Stimulated activated CD4-positive, alpha-beta T cell treated with anti-CD3 and anti-CD28 coated beads, TNF-alpha, amount 100 ng/mL, for 48 hours (primary cell): ENCODE measurements at regions not wholly inside any gene's neighbourhood (a gene's known extent, or its start where the extent isn't known, plus 50 kb on each side); places are given as distances from the start of the nearest gene placed in this dataset.

Experiments
- DNase-seq, 3 donors: peaks; one replicate each; pipeline ENCODE4 v3.0.0-alpha.2; 2020; ENCODE audit warnings: low read depth in 3 of 3

DNA sequence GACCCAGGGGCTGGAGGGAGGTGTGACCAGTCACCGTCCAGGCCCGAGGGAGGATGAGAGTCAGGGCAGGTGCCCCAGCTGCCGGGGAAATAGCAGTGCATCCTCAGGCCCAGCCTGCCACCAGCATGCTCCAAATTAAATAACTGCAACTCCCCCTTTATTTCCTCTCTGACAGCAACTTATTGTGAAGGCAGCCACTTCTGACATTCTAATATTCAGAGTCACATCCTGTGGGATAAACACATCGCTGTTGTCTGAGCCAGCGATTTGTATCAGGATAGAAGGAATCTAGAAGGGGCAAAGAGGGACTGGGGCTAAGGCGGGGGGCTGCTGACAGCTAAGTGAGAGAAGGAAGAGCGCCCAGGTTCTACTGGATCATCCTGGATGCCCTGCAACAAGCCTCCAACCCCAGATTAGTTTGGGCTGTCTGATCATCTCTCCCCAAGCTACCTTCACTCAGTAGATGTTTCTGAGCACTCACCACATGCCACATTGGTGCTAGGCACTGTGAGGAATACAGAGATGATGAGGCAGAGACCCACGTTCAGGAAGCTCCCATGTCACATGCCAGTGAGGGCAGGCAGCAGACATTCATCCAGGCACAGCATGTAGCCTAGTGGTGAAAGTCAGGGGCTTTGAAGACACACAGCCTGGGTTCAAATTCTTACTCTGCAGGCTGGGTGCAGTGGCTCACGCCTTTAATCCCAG is 214.1 kb downstream of the BUD13 start:
- no peak for DNase-seq

DNA sequence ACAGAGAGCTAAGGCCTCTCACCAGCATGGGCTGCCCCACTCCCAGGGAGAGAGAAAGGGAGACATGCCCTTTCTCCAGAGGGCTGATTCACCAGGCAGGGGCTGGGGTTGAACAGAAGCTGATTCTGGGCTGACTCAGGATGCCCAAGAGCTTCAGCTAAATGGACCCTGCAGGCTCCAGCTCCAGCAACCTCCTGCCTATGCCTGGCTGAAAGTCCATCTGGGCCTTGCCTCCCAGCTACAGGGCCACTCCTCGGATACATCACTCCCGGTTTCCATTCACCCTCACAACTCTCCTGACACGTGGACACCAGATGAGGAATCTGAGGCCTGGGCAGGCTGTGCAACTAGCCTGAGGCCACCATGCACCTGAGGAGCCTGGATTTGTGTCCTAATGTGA is 215.5 kb downstream of the BUD13 start:
- DNase-seq = no peak

DNA sequence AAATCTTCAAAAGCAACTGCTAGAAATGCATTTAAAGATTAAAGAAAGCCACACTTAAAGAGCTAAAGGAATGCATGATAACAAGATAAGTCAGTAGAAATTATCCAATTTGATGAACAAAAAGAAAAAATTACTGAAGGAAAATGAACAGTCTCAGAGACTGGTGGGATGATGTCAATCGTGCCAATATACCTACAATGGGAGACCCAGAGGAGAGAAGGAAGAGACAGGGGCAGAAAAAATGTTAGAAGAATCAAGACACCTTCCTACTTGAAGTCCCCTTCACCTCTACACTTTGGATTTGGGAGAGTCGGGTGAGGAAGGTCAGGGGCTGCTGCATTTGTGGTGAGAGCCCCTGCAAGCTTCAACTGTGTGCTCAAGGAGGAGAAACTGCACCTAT is 216.3 kb downstream of the BUD13 start:
- no peak for DNase-seq

DNA sequence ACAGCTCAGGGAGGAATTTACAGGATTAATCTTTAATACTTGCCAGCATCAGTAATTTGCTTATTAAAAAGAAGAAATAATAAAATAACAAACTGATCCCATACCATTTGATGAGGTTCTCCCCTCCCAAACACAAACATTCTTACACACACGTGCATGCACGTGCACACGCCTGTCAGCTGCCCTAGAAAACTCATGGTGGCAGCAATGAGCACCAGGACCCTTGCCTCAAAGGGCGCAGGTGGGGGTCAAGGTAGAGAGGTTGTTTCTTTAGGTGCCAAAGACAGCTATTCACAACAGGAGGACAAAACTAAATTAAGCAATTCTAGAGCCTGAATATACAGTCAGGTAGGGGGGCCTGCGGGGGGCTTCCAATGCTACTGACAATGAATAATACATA is 219.3 kb downstream of the BUD13 start:
- no peak for DNase-seq

DNA sequence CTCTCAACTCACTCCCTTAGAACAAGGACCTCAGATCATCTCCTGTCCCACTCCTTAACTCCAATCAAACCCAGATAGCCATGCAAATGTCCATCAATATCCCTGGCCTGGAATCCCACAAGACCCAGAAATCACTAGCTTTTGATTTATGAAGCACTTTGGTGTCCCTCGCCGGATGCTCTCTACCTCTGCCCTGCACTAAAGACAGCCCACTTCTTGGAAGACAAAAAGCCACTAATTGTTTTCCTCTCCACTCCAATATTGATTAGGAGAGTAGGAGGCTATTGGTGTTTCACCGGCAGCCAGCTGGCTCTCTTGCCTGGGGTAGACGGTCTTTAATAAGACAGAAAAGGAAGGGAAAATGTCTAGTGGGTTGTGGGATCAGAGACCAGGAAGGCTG is 221.2 kb downstream of the BUD13 start:
- DNase-seq = no peak

DNA sequence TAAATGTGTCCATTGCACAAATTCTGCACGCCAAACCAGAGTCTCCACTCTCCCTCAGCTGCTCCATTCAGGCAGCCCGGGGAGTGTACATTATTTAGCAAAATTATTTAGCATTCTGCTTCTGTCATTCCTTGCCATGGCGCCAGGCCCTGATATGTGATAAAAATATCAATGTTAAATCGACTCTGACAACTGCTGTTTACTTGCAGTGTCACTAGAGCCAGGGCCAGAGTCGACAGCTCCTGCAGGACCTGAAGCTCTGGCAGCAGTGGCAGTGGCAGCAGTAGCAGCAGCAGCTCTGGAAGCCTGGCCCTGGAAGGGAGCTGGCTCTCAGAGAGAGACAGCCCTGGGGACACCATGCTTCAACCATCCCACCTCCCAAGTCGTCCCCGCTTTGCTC is 224.5 kb downstream of the BUD13 start:
- DNase-seq = no peak

DNA sequence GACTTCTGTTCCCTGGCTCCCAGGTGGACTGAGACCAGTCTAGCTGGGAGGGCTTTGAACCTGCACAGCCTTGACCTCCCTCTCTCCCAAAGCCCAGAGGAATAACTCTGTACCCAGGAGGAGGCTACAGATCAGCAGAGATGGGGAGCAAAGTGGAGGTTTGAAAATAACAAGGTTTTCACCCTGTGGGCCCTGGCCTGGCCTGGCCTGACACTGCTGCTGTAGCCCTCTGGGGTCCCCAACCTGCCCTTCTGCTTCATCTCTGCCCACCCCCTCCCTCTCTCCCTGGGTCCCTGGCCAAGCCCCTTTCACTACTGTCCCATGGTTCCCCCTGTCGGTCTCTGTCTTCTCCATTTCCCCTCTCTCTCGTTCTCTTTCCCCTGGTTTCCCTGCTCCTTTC is 225.2 kb downstream of the BUD13 start:
- DNase-seq = no peak

DNA sequence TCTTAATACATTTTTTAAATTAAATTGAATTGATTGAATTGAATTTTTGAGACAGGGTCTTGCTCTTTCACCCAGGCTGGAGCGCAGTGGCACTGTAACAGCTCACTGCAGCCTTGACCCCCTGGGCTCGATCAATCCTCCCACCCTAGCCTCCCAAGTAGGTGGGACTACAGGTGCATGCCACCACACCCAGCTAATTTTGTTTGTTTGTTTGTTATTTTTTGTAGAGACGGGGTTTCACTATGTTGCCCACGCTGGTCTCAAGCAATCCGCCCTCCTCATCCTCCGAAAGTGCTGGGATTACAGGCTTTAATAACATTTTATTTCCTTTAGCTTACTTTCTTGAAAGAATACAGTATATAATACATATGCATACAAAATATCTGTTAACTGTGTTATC is 226.9 kb downstream of the BUD13 start:
- DNase-seq = no peak

DNA sequence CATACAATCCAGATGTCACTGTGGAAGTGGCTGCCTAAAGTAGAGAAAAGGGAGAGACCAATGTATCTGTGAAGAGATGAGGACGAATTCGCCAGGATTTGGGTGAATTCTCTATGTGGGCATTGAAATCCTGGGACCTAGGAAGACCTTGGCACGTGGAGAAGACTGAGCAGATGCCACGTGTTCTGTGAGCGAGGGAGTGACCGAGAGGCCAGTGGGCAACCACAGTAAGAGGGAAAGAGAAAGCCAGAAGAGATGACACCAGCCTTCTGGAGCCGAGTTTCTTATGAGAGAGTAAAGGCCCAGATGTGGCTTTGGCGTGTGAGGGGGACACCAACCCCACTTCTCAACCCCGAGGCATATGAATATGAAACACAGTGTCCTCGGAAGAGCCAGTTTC is 228.1 kb downstream of the BUD13 start:
- DNase-seq = no peak

DNA sequence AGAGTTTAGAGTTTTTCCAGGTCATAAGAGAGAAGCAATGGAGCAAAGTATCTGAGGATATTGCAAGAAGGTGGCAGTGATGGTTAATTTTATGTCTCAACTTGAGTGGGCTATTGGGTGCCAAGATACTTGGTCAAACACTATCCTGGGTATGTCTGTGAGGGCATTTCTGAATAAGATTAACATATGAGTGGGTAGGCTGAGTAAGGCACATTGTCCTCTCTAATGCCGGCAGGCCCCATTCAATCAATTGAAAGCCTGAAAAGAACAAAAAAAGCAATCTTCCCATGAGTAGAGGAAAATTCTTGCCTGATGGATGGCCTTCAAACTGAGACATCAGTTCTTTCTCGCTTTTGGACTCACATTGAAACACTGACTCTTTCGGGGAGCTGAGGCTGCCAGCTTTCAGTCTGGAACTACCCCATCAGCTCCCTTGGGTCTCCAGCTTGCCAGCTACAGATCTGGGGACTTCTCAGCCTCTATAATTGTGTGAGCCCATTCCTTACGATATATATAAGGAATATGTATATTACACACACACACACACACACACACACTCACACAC is 228.8 kb downstream of the BUD13 start:
- DNase-seq = no peak

DNA sequence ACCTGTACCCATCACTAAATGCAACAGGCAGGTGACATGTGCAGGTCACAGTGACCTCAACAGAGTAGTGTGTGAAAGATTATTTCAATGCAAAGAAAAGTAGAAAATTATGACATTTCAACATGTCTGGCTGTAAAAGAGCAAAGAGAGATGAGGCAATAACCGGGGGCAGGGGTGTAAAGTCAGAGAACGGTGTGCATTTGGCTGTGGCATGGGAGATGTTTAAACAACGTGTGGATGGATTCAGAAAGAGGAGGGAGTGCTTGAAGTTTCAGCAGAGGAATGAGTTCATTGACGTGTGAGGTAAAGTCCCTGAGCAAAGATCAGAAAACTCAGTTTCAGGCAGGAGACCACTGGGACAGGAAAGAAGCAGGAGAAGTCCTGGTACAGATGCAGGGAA is 229.7 kb downstream of the BUD13 start:
- DNase-seq = no peak

DNA sequence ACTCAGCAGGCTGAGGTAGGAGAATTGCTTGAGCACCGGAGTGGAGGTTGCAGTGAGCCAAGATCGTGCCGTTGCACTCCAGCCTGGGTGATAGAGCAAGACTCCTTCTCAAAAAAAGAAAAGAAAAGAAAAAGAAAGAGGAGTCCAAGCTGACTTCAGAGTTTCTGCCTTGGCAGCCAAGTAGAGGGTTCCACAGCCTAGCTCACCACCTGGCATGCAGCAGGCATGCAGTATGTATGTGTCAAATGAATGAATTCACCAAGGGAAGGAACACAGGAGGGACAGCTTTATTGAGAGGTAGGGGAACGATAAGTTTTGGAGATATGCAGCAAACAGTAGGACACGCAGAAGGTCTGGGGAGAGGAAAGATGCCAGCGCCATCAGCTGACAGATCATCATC is 230.4 kb downstream of the BUD13 start:
- DNase-seq = no peak

DNA sequence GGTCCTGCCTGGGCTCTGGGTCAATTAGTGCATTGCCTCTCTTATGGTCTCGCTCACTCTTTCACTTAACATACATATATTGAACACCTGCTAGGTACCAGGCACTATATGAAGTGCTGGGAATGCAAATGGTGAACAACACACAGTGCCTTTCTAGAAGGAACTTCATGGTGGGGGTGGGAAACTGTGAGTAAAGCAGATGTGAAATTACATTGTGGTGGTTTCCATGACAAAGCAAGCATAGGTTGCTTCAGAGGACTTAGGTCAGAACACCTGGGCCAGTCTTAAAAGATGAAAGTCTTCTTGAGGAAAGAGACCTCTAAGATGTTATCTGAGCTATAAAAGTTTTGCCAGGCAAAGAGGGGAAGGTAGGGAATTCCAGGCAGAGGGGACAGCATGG is 231.3 kb downstream of the BUD13 start:
- no peak for DNase-seq

DNA sequence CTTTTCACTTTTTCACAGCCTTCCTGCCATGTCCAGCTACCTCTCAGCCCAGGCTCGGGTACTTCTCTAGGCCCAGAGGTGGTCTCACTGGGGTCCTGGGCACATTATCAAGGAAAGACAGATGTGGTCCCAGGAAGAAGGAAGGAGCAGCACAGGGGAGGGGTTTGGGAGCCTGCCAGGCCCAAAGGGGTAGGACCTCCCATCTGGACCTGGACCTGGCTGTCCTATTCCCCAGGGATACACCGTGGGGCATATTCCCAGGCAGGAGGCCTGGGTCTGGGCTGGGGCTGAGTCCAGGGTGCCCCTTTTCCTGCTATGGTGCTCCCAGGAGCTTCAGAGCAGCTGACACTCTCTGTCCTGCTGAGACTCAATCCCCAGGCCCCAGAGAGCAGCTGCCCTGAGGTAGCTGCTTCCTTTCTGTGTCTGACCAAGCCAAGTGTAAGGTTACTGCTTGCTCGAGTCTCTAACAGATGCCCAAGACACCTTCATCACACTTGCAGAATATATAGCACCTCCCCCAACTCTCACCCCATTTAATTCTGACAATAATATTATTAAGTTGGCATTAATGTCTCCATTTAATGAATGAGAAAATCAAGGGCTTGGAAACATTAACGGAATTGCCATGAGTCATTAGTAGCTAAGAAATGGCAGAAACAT is 232.0 kb downstream of the BUD13 start:
- no peak for DNase-seq

DNA sequence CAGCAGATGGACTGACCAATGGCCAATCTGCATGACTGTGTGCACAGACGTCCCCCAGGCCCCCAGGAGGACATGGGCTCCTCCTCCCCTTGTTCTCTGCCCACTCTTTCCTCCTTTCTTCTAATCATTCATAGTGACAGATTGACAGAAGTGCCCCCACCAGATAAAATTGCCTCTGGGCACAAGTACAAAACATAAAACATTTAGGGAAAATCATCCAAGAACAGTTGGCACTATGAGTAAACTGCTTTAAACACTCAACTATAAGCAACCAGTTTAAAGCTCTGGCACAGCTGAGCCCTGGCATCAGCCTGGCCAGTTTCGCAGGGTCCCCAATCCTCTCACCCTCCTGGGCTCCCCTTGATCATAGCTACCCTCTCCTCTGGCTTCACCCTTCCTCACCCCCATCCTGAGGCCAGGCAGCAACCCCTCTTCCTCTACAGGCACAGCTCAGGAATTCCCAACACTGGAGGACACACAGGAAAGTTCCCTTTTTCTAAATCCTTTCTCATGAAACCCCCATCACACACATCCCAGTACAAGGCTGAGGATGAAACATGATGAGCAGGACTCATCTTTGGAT is 232.9 kb downstream of the BUD13 start:
- DNase-seq = no peak

DNA sequence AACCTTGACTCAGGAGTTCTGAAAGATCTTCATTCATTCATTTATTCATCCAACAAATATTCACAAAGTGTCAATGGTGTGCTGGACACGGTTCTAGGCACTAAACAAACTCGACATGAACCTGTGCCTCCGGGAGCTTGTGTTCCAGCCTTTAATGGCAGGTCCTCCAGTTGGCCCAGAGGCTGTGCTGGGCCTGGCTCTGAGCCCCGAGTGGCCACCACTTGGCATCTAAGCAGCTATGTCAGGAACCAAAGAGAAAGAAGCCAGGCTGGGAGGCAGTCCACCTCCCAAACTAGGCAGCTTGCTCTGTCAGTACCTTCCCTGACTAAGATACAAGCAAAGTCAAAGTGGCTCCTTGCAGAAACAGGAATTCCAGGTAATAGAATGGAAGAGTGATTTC is 233.6 kb downstream of the BUD13 start:
- no peak for DNase-seq

DNA sequence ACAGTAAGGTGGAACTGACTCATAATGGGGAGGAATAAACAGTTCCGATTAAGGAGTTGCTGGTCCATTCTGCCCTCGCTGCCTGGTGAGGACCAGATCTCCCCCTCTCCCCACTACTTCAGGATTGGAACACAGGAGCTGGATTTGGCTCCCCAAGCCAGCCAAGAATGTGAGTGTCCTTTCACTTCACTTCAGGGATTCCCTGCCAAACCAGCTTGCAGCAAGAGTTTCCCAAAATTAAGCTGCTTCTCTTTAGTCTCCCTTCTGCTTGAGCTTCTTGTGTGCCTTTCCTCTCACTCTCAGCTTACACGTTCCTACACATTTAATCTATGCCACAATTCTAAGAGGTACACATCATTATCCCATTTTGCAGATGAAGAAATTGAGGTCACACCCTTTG is 234.1 kb downstream of the BUD13 start:
- DNase-seq = no peak

DNA sequence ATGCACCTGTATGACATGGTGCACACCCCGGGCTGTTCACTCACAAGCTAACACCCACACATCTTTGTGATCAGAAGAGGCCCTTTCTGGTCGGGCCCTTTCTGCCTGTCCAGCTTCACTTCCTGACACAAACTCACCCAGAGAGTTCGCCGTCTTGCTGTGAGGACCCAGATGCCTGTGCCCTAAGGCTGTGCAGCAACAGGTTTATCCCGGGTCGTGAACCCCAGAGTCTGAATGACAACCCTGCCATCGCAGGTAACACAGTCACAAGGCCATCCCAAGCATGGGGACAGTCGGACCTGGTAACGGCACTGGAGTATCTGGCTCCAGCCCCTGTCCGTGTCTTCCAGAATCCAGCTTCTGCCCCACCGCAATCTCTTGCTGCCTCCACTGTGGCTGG is 235.1 kb downstream of the BUD13 start:
- no peak for DNase-seq

DNA sequence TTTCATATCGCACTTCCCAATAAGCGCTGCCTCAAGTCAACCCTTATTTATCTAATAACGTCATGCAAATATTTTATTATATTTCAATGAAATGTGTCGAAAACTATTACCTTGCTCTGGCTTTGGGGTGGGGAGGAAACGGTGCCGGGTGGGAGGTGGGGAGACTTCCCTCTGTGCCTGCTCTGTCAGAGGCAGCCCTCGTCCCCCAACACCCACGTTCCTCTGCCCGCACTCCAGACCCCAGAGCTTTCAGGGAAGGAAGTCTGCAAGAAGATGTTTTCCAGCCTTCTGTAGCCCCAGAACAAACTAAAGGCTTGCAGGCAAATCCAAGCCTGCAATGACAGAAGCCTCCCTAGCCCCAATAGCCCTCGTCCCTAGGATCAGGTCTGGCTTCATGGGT is 235.7 kb downstream of the BUD13 start:
- no peak for DNase-seq

DNA sequence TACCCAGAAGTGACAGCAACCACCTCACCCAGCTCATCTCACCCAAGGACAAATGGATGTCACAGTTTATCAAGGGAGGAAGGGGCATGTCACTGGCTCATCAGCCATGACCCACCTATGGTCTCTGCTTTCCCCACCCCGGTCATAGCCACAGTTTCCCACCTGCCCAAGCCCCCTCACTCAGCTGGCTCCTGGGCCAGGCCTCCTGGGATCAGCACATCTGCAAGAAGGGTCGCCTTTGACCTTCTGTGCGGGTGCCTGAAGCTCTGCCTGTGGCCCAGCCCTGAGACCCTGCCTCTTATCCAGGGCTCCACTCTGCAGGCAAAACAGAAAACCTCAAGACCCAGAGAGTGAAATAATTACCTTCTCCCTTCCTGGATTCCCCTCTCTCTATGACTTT is 236.4 kb downstream of the BUD13 start:
- no peak for DNase-seq

DNA sequence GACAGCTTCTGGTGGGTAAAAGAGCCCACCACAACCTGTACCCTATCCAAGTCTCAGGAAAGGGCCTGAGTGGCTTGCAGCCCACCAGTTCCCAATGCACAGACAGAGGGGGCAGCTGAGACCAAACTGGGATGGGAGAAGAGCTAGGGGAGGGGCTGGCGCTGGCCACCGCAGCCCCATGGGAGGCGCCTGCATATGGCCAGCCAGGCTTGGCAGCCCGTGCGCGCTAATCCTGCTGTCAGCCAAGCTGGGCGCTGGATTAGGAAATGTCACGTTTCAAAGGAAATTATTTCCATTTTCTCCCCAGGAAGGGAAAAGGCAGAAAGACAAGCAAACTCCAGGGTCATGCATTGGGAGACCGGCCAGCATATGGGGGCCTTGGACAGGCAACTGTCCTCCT is 236.8 kb downstream of the BUD13 start:
- DNase-seq = no peak

DNA sequence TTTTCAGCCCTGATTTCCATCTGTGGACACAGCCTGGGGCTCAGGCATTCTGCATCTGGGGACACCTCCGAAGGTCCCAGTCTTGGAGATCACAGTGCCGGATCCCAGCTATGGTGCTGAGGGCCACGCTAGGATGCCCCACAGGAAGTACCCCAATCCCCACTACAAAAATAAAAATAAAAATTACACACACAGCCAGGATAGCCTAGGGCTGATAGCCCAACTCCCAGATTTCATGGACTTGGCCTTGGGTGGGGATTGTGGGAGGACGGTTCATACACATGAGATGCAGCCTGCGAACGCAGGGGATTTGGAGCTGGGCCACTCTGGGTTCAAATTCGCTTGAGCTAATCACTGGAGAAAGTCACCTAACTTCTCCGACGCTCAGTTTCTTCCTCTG is 237.7 kb downstream of the BUD13 start:
- DNase-seq = no peak

DNA sequence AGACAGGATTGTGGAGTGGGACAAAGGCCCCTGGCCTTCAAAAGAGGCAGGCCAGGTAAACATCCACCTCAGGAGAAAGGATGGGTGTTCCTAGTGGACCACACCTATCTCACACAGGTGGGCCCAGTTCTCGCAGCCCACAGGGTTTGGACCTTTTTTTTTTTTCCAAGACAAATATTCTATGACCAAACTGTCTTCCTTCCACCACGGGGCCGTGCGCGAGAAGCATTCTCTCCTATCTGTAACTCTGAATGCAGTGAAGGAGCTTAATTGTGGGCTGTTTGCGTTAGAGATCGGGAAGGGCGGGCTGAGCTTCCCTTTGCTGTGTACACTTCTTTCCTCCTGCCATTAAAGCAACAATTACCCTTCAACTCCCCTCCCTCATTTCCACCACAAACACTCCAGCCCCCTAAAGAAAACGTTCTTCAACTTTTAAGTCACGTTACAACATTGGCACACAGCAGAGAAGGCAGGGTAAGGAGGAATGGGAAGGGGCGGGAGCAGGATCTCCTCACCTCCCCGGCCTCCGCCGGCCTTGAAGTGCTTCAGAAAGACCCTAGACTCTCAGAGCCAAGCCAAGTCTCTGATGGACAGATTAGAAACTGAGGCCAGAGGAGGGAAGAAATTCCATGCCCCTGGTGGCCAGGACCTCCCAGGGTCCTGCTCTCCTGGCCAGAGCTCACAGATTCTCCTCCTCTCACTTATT is 238.4 kb downstream of the BUD13 start:
- DNase-seq = no peak
